AG20443 (cell line): ENCODE measurements at regions not wholly inside any gene's neighbourhood (a gene's known extent, or its start where the extent isn't known, plus 50 kb on each side); places are given as distances from the start of the nearest gene placed in this dataset.

Source experiments
- DNase-seq: peaks from one replicate; pipeline ENCODE4 v3.0.0; 2012; ENCODE audit warnings: low spot score, mixed read lengths

DNA sequence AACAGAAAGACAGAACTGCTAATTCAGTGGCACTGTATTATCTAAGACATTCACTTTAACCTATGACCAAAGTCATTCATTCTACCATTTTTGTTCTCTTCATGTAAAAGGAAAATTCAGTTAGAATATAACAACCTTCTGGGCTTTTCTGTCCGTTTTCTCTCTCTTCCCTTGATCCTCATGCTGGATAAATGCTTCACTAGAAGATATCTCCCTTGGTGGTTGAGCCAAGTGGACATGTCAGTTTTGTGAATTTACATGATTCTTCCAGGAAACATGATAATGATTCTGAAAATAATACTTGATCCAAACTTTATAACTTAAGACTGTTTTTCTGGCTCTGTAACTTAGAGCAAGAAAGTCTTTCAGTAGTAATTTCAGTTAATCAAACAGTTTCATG, 1012.2 kb downstream of the SQOR start:
- DNase-seq: no peak

DNA sequence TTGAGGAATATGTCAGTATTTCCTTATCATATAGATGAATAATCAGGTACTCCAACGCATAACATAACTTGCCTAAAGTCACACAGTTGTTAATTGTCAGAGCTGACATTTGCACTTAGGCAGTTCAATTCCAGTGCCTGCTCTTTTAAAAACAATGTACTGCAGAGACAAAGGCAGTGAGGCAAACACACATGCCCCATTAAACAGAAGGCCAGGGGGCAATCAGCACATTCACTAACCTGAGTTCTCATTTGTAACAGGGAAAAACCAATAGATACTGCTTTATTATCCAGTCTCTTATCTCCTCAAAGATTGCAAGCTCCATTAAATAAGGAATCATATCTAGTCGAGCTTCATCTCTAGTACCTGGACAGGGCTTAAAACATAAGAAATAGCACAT, 1017.4 kb downstream of the SQOR start:
- no peak for DNase-seq

DNA sequence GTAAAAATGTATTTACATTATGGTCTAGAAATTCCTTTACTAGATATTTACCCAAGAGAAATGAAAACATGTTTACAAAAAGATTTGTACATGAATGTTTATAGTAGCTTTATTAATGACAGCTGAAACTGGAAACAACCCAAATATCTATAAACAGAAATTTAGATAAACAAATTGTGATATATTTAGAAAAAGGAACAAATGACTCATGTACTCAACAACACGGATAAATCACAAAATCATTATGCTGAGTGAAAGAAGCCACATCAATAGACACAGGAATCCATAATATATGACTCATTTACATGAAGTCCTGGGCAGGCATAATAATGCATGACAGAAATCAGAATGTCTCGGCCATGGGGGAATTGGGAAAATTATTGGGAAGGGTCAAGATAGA, 1020.2 kb downstream of the SQOR start:
- no peak for DNase-seq

DNA sequence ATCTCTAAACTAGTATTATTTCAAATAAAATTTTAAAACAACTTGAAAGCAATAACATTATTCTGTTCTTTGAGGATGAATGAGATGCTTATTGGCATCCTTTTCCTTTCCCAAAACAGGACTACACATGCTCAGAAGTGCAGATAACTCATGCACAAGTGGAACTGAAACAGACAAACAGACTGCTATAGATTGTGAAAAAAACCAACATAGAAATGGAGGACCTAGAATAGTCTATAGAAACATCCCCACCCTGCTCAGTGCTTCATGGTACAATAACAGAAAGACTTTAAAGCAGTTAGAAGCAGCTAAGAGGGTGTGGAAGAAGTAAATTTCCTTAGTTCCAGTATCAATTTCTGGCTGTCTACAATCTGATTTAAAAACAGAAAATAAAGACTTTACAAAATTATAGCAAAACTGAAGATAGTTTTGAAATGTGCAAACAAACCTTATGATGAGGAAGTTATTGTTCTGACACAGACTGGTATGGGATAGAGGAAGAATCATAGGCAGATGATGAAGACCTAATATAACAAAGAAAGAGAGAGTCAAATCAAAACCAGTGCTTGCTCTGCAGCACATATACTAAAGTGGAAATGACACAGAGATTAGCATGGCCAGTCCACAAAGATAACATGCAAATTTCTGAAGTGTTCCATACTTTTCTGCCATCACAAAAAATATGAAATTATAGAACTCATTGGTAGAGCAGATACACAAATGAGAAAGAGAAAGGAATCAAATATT, 1025.4 kb downstream of the SQOR start:
- DNase-seq: no peak

DNA sequence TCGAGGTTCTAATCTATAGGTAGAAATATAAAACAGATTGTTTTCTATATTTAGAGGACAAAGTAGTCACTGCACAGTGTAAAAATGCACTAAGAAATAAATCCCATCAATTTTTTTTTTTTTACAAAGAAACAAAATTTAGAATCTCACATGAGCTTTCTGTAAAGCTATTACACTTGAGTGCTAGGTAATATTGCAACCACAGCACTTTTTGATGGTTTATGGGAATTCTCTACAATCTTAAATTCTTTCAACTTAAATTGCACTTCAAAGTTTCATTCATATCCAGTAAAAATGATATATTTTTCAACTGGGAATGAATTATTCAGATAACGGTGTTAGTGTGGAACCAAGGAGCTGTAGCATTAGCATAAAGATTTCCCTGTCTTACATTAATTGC, 1035.4 kb downstream of the SQOR start:
- no peak for DNase-seq

DNA sequence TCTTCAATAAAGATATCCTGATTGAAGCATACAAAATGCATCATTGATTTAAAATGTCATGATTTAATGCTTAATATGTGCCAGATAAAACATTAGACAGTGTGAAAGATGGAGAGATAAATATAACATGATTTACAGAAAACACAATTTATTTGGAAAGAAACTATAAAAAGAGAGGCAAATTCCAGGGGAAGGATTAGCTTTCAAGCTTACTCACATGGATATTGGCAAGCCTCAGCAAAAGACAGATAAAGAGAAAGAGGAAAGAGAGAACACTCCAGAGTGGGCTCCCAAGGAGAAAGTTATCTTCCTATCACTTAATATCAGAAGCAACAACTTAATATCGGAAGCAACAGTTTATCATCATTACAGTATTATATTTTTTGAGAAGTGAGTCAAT, 1036.5 kb downstream of the SQOR start:
- DNase-seq: no peak

DNA sequence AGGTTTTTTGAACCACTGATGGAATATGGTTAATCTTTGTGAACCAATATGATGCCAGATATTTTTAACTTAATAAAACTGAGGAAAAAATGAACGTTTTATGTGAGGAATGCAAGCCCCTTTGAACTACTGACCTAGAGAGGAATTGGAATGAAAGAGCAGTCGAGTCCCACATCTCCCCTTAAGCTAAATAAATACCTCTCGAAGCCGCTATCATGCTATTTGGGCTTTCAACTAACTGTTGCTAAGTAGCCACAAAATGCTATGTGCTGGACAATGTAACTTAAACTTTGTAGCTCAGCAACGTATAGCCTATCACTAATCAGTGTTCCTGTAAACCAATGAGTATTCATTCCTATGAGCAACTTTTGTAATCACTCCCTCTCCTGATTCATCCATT, 1037.2 kb downstream of the SQOR start:
- no peak for DNase-seq

DNA sequence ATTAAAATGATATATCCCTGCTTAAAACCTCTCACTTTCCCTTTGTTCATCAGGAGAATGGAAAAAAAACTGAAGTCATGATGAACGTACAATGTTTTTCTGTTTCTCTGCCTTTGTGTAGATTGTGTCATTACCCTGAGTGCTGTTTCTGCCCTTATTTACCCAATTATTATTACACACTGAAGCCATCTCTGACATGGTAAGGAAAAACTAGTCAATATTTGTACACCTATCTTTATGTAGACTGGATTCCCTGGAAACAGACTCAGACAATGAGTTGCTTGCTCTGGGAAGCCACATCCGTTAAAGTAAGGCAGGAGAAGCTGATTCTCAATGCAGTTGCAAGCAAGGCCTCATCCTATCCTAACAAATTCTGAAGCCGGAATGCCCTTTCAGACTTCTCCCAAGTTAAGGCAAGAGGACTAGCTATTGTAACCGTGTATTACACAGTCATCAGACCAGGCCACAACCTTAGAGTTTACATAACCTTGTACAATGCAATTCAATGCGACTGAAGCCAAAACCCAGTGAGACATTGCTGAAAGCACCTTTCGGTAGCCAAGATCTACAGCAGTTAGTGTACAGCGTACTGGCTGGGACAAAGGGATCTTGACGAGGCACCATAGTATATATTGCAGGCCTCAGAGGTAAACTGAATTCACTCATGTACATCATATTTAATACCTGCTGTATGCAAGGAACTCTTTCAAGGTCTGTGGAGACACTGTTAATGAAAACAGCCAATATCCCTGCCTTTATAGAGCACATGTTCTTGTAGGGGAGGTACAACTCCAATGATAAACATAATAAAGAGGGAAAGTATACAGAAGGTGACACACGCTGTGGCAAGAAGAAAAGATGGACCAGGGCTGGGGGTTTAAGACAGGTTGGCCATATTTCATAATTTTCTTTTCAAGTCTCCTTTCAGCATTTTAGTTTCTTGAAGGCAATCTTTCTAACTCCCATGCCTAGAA, 1040.8 kb upstream of the SEMA6D start:
- no peak for DNase-seq

DNA sequence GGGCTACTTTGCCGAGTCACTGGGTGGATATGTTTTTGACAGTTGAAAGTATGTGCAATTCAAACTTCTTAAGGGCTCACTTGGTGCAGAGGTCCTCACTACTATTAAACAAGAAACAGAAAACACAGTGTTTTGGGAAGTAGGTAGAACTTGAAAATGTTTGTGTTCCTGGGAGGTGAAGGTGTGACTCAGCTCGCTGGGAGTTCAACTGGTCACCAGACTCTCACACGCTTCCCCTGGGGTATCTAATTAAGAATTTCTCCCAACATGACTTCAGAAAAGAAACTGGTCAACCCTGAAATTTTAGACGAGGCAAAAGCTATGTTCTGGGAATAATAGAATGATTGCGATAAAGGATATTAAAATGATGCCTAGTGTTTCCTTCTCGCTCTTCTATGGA, 1039.8 kb upstream of the SEMA6D start:
- no peak for DNase-seq

DNA sequence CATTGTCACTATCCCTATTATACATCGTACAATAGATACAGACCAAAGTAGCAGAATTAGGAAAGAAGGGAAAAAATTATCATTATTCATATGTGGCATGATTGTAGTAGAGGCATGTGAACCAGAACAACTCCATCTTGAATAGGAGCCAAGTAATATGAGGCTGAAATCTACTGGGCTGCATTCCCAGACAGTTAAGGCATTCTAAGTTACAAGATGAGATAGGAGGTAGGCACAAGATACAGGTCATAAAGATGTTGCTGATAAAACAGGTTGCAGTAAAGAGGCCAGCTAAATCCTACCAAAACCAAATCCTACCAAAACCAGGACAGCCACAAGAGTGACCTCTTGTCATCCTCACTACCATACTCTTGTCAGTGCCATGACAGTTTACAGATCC, 1035.4 kb upstream of the SEMA6D start:
- no peak for DNase-seq

DNA sequence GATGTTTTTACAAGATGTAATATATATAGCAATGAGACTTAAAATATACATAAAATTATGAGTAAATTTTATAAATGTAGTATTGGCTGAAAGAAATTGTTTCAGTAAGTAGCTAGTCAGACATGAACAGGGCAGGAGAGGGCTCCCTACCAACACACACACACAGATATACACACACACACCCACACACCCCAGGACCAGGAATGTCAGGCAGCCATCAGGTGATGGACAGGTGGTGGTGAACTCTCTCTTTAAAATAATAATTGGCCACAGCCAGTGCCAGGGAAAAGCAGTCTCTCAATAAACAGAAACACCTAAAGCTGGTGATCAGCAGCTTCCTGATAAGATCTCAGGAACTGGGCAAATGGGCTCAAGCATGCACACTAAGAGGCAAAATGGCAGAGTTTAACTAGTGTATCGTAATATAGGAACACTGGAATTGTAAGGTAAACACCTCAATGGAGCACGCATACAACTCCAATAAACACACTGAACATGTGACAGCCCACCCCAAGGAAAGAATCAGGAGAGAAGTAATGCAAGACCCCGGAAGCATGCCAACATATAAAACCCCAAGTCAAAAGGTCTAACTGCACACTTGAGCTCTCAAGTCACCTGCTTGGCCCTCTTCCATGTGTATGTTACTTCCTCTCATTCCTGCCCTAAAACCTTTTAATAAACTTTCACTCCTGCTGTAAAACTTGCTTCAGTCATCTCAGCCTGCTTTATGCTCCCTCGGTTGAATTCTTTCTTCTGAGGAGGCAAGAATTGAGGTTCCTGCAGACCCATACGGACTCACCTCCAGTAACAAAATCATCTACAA, 1034.1 kb upstream of the SEMA6D start:
- DNase-seq: no peak

DNA sequence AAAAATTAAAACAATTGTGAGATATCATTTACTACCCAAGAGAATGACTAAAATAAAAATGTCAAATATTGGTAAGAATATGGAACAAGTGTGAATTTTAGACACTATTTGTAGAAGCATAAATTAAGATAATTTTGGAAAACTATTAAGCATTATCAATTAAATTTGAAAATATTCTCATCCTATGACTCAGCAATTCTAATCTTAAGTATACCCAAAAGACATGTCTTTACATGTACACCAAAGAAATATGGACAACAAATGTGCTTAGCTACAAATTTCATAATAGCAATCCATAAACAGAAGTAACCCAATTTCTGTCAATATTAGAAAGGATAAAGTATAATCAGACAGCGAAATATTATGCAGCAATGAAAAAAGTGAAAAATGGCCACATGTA, 1032.2 kb upstream of the SEMA6D start:
- no peak for DNase-seq

DNA sequence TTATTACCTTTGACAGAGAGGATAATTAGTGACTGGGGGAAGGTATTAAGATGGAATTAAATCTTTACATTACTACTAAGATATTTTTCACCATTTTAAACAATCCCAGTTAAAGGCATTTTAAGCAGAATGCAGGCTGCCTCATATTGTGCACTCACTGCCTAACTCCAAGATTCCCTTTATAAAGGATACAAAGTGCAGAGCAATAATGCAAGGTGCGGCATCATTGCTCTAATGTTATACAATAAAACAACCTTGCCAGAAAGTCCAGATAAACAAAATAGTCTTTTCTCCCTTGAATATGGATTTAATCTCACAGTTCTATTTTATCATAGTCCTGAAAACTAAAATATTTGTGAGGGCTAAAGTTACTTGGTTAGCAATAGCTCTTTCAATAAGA, 1031.6 kb upstream of the SEMA6D start:
- no peak for DNase-seq

DNA sequence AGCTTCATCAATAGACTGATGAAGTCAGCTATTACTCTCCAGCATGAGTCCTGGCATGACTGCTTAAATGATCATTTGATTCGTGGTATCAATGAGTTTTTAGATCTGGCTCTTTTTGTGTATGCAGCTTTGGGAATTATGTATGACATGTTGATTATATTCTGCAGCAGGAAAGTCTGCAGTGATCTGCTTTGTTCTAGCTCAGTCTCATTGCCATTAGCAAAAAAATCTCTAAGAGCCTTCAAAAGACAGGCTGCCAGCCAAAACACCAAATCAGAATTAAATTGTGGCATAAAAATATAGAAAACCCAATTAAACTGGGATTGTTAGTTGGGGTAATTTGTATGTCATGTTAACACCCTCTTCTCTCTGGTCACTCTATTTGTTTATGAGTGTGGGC, 1021.0 kb upstream of the SEMA6D start:
- no peak for DNase-seq

DNA sequence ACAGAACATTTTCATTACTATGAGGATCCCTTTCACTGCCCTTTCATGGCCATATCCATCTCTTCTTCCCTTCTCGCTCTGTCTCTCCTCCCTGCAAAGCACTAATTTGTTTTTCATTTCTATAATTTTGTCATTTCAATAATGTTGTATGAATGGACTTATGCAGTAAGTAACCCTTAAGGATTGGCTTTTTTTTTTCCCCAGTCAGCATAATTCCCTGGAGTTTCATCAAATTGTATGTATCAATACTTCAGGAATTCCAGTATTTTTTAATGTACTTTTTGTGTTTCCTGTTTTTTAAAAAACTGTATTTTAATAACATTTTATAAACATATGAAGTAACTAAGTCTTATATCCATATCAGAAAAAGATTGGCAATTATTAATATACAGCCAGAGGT, 1016.0 kb upstream of the SEMA6D start:
- no peak for DNase-seq

DNA sequence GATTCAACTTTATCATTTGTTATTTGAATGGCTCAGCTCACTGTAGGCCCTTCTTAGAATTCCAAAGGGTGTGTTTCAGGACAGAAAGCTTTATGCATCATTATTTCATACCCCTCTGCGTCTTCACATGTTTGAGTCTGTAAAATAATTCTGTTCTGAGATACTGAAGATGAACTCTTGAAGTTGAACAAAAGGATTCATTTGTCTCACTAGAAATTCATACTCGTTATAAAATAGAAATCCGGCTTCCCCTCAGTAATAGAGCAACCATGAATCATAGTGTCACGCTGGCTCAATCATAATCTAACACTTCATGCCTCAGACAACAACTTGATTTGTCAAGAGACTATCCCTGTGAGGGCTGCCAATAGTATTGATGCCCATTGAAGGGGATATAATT, 1015.4 kb upstream of the SEMA6D start:
- DNase-seq: no peak

DNA sequence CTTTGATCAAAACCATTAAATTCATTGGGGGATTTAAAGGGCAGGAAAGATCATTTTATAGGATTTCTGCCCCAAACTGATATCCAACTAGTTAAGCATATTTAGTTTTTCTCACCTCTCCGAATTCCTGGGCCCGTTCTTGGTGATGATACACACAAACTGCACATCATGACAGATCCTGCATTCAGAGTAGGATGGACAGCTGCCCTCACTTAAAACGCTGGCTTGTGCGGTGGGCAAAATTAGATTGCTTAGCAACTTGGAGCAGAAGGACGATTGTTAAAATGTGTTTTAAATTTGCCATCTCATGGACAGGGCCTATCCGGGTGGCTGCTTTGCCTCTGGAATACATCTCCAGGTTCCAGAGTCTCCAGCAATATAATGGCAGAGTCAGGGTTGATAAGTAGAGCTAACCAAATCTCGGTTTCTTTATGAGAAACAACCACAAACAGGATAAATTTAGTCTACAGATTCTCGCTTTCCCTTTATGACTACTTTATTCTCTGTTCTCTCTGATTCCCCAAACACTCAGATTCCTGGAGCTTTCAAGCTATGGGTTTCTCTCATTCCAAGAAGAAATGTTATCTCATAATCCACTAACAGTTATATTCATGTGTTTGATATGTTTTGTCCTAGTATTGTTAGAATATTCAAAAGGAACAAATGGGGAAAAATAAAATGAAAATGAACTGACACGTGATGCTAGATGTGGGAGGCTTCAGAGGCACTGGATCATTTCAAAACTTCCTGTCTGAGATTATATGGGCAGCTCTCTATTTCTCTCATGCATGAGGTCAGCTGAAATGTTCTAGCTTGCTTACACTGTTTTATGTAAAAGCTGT, 1014.1 kb upstream of the SEMA6D start:
- no peak for DNase-seq

DNA sequence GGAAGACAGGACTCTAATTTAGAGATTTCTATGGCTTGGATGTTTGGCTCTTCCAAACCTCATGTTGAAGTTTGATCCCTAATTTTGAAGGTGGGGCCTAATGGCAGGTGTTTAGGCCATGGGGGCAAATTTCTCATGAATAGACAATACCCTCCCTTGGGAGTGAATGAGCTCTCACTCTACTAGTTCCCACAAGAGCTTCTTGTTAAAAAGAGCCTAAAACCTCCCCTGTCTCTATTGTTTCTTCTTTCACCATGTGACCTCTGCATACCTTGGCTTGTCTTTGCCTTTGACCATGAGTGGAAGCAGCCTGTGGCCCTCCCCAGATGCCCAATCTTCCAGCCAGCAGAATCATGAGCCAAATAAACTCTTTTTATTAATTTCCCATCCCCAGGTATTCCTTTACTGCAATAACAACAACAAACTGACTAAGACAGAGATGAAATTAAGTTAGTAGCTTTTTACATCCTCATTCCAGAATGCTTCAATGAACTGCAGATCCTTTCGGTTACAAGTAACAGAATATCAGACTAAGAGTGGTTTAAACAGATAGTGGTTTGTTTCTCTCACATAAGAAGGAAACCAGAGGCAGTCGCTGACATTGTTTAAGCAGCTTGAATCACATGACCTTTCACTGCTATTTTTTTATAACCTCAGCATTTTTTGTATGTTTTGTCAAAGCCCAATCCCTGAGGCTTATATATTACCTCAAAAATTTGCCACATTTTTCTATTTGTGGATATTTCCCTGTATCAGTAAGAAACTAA, 1013.3 kb upstream of the SEMA6D start:
- DNase-seq: no peak

DNA sequence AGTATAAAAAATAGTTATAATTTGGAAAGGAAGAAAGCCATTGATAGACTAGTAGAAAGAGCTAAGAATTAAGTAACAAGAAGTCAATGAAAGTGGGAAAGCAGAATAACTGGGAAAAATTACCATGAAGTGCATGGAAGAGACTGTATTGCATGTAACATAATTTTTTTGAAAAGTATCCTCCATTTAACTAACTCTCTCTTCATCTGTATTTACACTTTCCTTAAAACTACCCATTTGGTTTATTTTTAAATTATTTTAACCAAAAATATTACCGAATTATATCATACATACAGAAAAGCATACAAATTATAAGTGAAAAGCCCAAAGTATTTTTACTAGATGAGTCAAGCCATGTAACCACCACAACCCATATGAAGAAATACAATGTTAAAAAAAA, 1009.9 kb upstream of the SEMA6D start:
- no peak for DNase-seq

DNA sequence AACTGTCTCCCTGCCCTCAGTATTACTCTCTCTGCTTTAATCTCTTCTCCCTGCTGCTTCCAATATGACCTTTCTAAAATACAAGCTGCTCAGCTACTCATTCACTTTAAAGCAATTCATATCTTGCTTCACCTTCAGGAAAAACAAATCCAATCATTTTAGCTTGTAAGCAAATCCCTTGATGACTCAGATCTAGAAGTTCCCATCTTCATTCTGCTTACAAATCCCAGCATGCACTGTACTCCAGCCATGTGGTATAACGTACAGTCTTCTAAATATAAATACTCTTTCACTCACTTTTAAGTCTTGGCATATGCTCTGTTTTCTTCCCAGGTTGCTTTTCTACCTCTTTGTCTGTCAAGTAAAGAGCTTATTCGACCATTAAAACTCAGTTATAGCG, 1009.1 kb upstream of the SEMA6D start:
- DNase-seq: no peak
